ENCODE measurements at regions not wholly inside any gene's neighbourhood (a gene's known extent, or its start where the extent isn't known, plus 50 kb on each side); places are given as distances from the start of the nearest gene placed in this dataset.

- no peaks in the 10 kb centered on the region for H3K27me3 Mint-ChIP-seq (ENCODE audit: insufficient read depth, unreplicated experiment)
- H3K9me3 Mint-ChIP-seq (ENCODE audit: unreplicated experiment), result no peaks in the 10 kb centered on the region
- H3K4me1 Mint-ChIP-seq (ENCODE audit: insufficient read depth, unreplicated experiment), result peaks cover 24% of the 10 kb centered on the region
- no peak overlapping the region for H3K27ac Mint-ChIP-seq (ENCODE audit: low read depth, unreplicated experiment)
- H3K4me3 Mint-ChIP-seq (ENCODE audit: unreplicated experiment), result no peak overlapping the region
- CTCF ChIA-PET, result no interaction called here
- no peak for TF ChIP-seq CTCF (IDR thresholded peaks at IDR 0.05; ENCODE audit: unreplicated experiment)
- DNase-seq (ENCODE audit: unreplicated experiment), result no peak
- no peaks in the 10 kb centered on the region for H3K36me3 Mint-ChIP-seq (ENCODE audit: insufficient read depth, unreplicated experiment)
- no TSS peak for BruUV-seq (replicated peaks)
- POLR2A ChIA-PET, result interaction anchor here (2.4 kb wide), 1 partner anchor 9 kb away, joined by 6 read pairs; no protein-coding TSS in a partner anchor
- intact Hi-C loops (cut with micrococcal nuclease), result no loop called here
Measured at GRCh38 chr17:13407381-13407780, 194.3 kb downstream of the HS3ST3A1 start.

- no peak overlapping the region for H3K4me3 Mint-ChIP-seq (ENCODE audit: unreplicated experiment)
- no TSS peak for BruUV-seq (replicated peaks)
- intact Hi-C loops (cut with micrococcal nuclease), result no loop called here
Measured at GRCh38 chr17:13405807-13406206, 195.9 kb downstream of the HS3ST3A1 start.

DNA sequence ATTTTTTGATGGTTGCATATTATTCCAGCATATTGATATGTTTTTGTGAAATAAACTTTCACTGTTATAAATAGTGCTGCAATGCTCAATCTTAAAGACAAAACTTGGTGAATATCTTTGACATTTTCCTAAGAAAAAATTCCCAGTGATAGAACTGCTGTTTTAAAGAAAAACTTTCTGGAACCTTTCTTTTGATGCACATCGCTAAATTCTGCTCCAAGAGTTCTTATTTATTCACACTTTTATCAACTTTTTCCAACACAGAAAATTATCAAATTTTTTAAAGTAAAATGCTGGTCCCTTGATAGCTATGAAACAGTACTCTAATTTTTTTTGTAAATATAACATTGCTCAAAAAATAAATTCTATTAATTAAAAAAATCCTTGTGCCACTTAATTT is 196.6 kb downstream of the HS3ST3A1 start:
- POLR2A ChIA-PET, result interaction anchor here (1.3 to 2.4 kb wide), 3 partner anchors 10 to 17 kb away, joined by 4 to 8 read pairs (median 6); no protein-coding TSS in a partner anchor
- no peak for TF ChIP-seq CTCF (IDR thresholded peaks at IDR 0.05; ENCODE audit: unreplicated experiment)

More at GRCh38 chr17:13405807-13406206, 195.9 kb downstream of the HS3ST3A1 start:
- ChIA-PET CTCF (interaction anchor here (0.5 kb wide), 1 partner anchor 374 kb away, joined by 4 read pairs; no protein-coding TSS in a partner anchor), POLR2A (interaction anchor here (0.6 to 2.4 kb wide), 4 partner anchors 9 to 16 kb away, joined by 3 to 8 read pairs (median 5); no protein-coding TSS in a partner anchor)
- DNase-seq (ENCODE audit: unreplicated experiment), result no peak
- H3K27ac Mint-ChIP-seq (ENCODE audit: low read depth, unreplicated experiment), result no peak overlapping the region
- no peaks in the 10 kb centered on the region for H3K9me3 Mint-ChIP-seq (ENCODE audit: unreplicated experiment)
- no peak for TF ChIP-seq CTCF (IDR thresholded peaks at IDR 0.05; ENCODE audit: unreplicated experiment)
- peaks cover 15% of the 10 kb centered on the region for H3K4me1 Mint-ChIP-seq (ENCODE audit: insufficient read depth, unreplicated experiment)
- H3K36me3 Mint-ChIP-seq (ENCODE audit: insufficient read depth, unreplicated experiment), result no peaks in the 10 kb centered on the region
- H3K27me3 Mint-ChIP-seq (ENCODE audit: insufficient read depth, unreplicated experiment), result no peaks in the 10 kb centered on the region

DNA sequence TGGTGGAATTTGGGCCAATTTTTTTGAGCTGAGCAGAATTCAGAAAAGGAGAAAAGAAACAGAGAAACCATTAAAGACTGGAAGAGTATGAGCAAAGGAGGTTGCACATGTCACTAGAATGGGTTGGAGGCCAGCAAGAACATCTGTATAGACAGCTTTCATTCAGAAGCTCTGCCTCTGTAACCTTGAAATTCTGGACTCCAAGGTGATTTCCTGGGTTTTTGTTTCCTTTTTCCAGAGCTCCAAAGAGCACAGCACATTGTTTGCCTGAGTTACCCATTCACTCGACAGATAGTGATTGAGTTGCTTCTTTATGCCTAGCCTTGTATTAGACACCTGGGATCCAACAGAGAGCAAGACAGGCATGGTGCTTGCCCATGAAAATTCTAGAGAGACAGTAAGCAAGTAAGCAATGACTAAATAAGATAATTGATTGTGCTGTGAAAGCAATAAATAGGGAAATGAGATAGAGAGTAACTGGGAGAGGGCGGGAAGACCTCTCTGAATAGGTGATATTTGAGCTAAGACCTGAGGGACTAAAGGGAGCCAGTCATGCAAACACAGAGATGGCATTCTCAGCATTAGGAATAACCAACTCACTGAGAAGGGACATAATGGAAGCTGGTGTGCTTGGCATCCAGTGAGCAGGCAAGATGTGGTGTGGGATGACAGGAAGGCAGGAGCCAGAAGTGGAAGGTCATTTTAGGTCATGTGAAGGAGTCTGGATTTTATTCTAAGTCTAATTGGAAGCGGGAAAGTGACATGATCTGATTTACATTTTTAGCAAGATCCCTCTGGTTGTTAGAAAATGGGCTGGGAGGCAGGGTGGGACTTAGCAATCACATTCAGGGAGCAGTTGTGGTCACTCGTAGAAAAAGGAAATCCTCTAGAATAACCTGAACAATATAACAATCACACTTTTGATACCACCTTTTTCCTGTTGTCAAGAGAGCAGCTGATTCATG is 197.5 kb downstream of the HS3ST3A1 start:
- TF ChIP-seq CTCF (IDR thresholded peaks at IDR 0.05; ENCODE audit: unreplicated experiment), result no peak
- intact Hi-C loops (cut with micrococcal nuclease), result no loop called here
- H3K27me3 Mint-ChIP-seq (ENCODE audit: insufficient read depth, unreplicated experiment), result no peaks in the 10 kb centered on the region
- ChIA-PET CTCF (interaction anchor here (0.8 kb wide), 1 partner anchor 374 kb away, joined by 3 read pairs; no protein-coding TSS in a partner anchor), POLR2A (interaction anchor here (0.6 to 1.8 kb wide), 3 partner anchors 9 to 19 kb away, joined by 3 to 8 read pairs (median 4); no protein-coding TSS in a partner anchor)
- H3K27ac Mint-ChIP-seq (ENCODE audit: low read depth, unreplicated experiment), result no peak overlapping the region
- H3K9me3 Mint-ChIP-seq (ENCODE audit: unreplicated experiment), result no peaks in the 10 kb centered on the region
- H3K4me1 Mint-ChIP-seq (ENCODE audit: insufficient read depth, unreplicated experiment), result peaks cover under 1% of the 10 kb centered on the region
- no peak overlapping the region for H3K4me3 Mint-ChIP-seq (ENCODE audit: unreplicated experiment)
- DNase-seq (ENCODE audit: unreplicated experiment), result no peak
- H3K36me3 Mint-ChIP-seq (ENCODE audit: insufficient read depth, unreplicated experiment), result no peaks in the 10 kb centered on the region
- BruUV-seq (replicated peaks), result no TSS peak

More for the DNA sequence above, 196.6 kb downstream of the HS3ST3A1 start:
- H3K9me3 Mint-ChIP-seq (ENCODE audit: unreplicated experiment), result no peaks in the 10 kb centered on the region
- H3K27ac Mint-ChIP-seq (ENCODE audit: low read depth, unreplicated experiment), result no peak overlapping the region
- H3K36me3 Mint-ChIP-seq (ENCODE audit: insufficient read depth, unreplicated experiment), result no peaks in the 10 kb centered on the region
- intact Hi-C loops (cut with micrococcal nuclease), result no loop called here
- DNase-seq (ENCODE audit: unreplicated experiment), result no peak
- BruUV-seq (replicated peaks), result no TSS peak
- no peak overlapping the region for H3K4me3 Mint-ChIP-seq (ENCODE audit: unreplicated experiment)
- H3K4me1 Mint-ChIP-seq (ENCODE audit: insufficient read depth, unreplicated experiment), result peaks cover 8% of the 10 kb centered on the region
- CTCF ChIA-PET, result no interaction called here
- no peaks in the 10 kb centered on the region for H3K27me3 Mint-ChIP-seq (ENCODE audit: insufficient read depth, unreplicated experiment)
